ENCODE measurements at regions not wholly inside any gene's neighbourhood (a gene's known extent, or its start where the extent isn't known, plus 50 kb on each side); places are given as distances from the start of the nearest gene placed in this dataset.
"Not testable (repeated sequence)": the region's sequence is repeated elsewhere in the genome, so short reads cannot be mapped to it uniquely, and the experiment has no call there.

GRCh38 chr5:92574023-92574422 is 1007.0 kb downstream of the NR2F1-AS1 start:
- DNase-seq, result no peak

- DNase-seq, result no peak
Measured at GRCh38 chr5:92568522-92568921, 1012.5 kb downstream of the NR2F1-AS1 start.

GRCh38 chr5:92567831-92568450 is 1013.1 kb downstream of the NR2F1-AS1 start:
- no peak for DNase-seq

DNA sequence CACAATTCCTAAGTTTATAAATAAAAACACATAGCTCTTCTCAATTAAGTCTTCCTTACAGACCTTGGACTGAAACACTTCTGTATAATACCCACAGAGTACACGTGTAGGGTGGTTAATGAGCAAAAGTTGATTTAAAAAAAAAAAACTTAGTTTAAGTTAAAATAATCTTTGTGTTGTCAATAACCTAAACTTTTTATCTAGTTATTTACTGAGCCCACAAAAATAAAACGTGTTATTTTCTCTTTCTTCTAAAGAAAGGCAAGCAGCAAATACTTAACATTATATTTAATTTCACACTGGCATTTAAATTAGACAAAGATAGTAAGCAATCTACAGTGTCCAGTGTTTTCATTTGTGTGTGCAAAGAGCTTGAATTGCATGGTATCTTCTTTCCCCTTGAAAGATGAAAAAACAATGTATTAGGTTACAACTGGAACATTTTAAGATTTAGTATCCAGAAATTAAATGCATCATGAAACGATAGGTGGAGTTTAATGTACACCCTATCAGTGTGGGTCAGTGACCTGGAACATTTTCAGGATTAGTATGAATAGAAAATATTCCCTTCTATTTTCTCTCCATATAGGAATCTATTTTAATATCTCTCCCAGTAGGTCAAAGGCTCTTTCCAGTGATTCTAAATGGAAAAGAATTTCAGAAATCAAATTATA is 1014.8 kb downstream of the NR2F1-AS1 start:
- DNase-seq, result no peak

- DNase-seq, result no peak
Measured at GRCh38 chr5:92565673-92566072, 1015.3 kb downstream of the NR2F1-AS1 start.

DNA sequence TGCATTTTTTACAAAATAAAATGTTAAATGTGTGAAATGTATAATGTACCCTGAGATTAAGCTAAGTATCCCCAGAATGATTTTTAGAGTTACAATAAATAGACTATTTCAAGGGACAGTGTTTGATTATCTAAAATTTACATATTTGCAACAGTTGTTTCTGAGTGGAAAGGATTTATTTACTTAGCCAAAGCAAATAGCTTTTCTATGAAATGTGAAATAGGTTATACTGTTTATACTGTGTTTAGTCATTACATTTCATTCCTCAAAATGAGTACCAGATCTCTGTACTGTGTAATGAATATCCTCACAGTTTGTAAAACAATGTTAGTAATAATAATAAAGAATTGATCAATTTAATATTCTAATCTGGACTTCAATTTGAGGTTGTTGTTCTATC is 1019.0 kb downstream of the NR2F1-AS1 start:
- no peak for DNase-seq

GRCh38 chr5:92561411-92561959 is 1019.5 kb downstream of the NR2F1-AS1 start:
- no peak for DNase-seq

DNA sequence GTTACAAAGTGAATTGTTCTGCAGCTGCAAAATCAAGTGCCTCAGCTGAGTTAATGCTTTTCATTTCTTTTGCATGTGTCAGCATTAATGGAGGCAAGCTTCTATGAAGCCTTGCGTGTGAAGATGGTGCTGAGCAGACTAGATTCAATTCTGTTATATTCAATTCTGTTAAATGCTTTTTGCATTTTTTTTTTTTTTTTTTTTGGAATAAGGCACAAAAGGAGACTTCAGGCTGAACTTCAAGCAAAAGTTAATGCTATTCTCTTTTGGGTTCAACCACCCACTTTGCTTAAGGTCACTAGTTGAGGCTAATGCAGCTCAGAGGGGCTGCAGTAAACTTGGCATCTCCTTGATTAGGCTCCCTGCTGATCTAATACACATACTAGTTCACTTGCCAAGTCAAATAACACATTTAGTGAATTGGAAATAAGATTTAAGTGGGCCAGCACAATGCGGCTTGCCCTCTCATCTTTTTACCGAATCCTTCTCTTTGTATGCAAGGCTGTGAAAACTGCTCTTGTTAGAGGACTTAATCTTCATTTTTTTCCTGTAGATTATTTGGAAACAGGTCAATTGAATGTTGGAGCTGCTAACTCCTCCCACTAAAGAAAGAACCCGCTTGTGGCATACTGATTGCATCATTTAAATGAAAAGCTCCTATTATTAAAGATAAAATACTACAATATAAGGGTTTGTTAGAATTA is 1020.2 kb downstream of the NR2F1-AS1 start:
- DNase-seq, result peak in 2 of 56 donors; percentile 0 to 1

DNA sequence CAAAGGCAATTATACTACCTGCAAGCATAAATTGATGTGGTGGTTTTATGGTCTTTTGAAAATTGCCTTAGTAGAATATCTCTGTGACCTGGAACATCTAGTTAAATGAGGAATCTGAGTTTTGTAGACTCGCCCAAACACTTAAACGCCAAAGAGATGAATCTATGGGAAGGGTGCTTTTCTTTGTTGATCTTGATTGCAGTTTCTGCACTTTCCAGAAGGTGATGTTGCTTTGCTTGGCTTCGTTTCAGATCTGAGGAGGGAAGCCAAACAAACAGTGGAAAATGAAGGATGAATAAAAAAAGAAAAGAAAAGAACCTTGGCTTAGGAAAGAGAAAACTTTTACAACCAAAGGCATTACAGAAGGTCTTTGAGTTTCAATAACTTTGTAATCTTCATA is 1021.2 kb downstream of the NR2F1-AS1 start:
- no peak for DNase-seq

- DNase-seq, result no peak
Measured at GRCh38 chr5:92559331-92559730, 1021.7 kb downstream of the NR2F1-AS1 start.

- no peak for DNase-seq
Measured at GRCh38 chr5:92556747-92557146, 1024.3 kb downstream of the NR2F1-AS1 start.

- DNase-seq, result no peak
Measured at GRCh38 chr5:92554447-92555085, 1026.5 kb downstream of the NR2F1-AS1 start.

GRCh38 chr5:92553326-92553725 is 1027.7 kb downstream of the NR2F1-AS1 start:
- DNase-seq, result no peak

DNA sequence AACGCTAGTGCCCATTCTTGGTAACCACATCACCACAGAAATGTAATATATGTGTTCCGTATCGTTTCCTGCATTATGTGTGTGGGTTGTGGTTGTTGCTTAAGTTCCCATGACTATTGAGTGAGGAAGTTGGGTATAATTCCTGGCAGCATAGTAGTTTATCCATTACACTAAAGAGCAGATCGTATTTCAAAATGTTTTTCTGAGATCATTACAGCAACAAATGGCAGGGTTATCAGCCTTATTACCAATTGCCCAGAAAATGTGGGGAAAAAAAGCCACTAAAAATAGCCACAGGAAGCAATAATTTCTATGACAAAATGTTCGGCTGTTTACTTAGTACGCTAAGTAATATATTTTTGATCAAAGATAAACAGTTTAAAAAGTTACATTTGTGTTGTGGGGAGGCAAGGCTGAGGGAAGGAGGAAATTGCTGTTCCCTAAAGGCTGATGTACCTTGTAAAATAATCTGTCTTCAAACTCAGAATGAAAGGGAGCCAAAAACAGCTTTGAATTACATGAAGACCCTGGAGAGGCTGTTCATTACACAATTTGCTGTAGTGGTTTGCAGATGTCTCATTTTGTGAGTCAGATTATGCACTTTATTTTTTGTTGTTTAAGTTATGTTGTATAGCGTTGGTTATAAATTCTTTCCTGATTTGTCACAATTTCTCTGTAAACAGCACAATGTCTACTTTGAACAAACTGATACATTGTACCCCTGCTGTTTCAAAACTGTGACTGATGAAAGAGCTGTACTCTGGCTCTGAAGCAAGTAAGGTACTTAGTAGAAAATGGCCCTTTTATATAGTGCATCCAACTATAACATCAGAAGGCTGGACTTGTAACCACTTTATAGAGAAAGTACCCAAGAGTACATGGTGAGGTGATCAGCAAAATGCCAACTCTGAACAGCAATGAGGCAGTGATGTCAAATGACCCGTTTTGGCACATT is 1028.5 kb downstream of the NR2F1-AS1 start:
- DNase-seq, result no peak

GRCh38 chr5:92548346-92548745 is 1032.7 kb downstream of the NR2F1-AS1 start:
- DNase-seq, result no peak

GRCh38 chr5:92544596-92544995 is 1036.4 kb downstream of the NR2F1-AS1 start:
- DNase-seq, result no peak

GRCh38 chr5:92544036-92544435 is 1037.0 kb downstream of the NR2F1-AS1 start:
- DNase-seq, result no peak

DNA sequence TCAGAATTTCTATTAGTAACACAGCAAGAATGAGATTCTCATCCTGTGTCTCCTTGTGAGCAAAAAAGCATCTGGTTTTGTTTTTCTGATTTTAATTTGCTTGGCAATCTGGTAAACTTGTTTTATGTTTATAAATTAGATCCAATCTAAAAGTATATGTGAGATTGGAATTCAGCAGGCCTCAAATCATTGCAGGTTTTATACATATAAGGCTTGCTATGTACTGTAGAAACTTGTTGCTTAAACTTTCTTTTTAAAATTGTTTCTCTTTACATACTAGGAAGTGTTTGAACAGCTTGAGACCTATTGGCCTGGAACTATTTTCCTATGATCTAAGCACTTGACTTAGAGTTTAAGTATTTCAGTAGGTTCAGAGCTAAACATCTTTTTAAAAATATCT is 1037.8 kb downstream of the NR2F1-AS1 start:
- no peak for DNase-seq

DNA sequence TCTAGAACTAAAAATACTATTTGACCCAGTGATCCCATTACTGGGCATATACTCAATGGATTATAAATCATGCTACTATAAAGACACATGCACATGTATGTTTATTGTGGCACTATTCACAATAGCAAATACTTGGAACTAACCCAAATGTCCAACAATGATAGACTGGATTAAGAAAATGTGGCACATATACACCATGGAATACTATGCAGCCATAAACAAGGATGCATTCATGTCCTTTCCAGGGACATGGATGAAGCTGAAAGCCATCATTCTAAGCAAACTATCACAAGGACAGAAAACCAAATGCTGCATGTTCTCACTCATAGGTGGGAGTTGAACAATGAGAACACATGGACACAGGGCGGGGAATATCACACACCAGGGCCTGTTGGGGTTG is 1039.0 kb downstream of the NR2F1-AS1 start:
- DNase-seq, result not testable (repeated sequence)

- no peak for DNase-seq
Measured at GRCh38 chr5:92527311-92528078, 1053.5 kb downstream of the NR2F1-AS1 start.

Data from amygdala (tissue), 56 donors.